GM11168 (cell line): ENCODE measurements at regions not wholly inside any gene's neighbourhood (a gene's known extent, or its start where the extent isn't known, plus 50 kb on each side); places are given as distances from the start of the nearest gene placed in this dataset.
"Not testable (repeated sequence)": the region's sequence is repeated elsewhere in the genome, so short reads cannot be mapped to it uniquely, and the experiment has no call there.

Experiments
- in situ Hi-C: fragments of 300-500 bp; cut with MboI; formaldehyde crosslinking; loops from one replicate; pipeline ENCODE4 v1.12.0; 2022; ENCODE audit warnings: low sequenced_read_pairs; ENCODE audit not compliant: unreplicated experiment

- in situ Hi-C loops, result loop anchor here (5.0 kb wide), 1 partner anchor 135 kb away; no protein-coding TSS in a partner anchor
Observed at GRCh38 chr4:112767386-112767785, 130.4 kb downstream of the LARP7 start.

- in situ Hi-C loops, result no loop called here
Observed at GRCh38 chr4:112770114-112770513, 133.2 kb downstream of the LARP7 start.

- in situ Hi-C loops, result no loop called here
Observed at GRCh38 chr4:112775801-112776200, 138.9 kb downstream of the LARP7 start.

- in situ Hi-C loops, result no loop called here
Observed at GRCh38 chr4:112776535-112776934, 139.6 kb downstream of the LARP7 start.

- in situ Hi-C loops, result no loop called here
Observed at GRCh38 chr4:112778520-112778919, 141.6 kb downstream of the LARP7 start.

- in situ Hi-C loops, result no loop called here
Observed at GRCh38 chr4:112793033-112793432, 156.1 kb downstream of the LARP7 start.

GRCh38 chr4:112800001-112800400, 163.1 kb downstream of the LARP7 start:
- in situ Hi-C loops, result no loop called here

- in situ Hi-C loops, result no loop called here
Observed at GRCh38 chr4:112801341-112801740, 164.4 kb downstream of the LARP7 start.

- in situ Hi-C loops, result no loop called here
Observed at GRCh38 chr4:112802780-112803179, 165.8 kb downstream of the LARP7 start.

GRCh38 chr4:112807083-112807482, 170.1 kb downstream of the LARP7 start:
- in situ Hi-C loops, result no loop called here

- in situ Hi-C loops, result no loop called here
Observed at GRCh38 chr4:112808001-112808400, 171.1 kb downstream of the LARP7 start.

GRCh38 chr4:112813790-112814189, 176.8 kb downstream of the LARP7 start:
- in situ Hi-C loops, result no loop called here

GRCh38 chr4:112817933-112818593, 181.1 kb downstream of the LARP7 start:
- in situ Hi-C loops, result no loop called here

- in situ Hi-C loops, result no loop called here
Observed at GRCh38 chr4:112818594-112818965, 181.6 kb downstream of the LARP7 start.

- in situ Hi-C loops, result no loop called here
Observed at GRCh38 chr4:112819729-112820128, 182.8 kb downstream of the LARP7 start.

- in situ Hi-C loops, result no loop called here
Observed at GRCh38 chr4:112823156-112823555, 186.2 kb downstream of the LARP7 start.

- in situ Hi-C loops, result no loop called here
Observed at GRCh38 chr4:112823606-112824005, 186.7 kb downstream of the LARP7 start.

GRCh38 chr4:112830753-112831386, 193.9 kb downstream of the LARP7 start:
- in situ Hi-C loops, result no loop called here

GRCh38 chr4:112832493-112832892, 195.6 kb downstream of the LARP7 start:
- in situ Hi-C loops, result no loop called here

- in situ Hi-C loops, result no loop called here
Observed at GRCh38 chr4:112836895-112837294, 200.0 kb downstream of the LARP7 start.

GRCh38 chr4:112838015-112838414, 201.1 kb downstream of the LARP7 start:
- in situ Hi-C loops, result not testable (repeated sequence)

- in situ Hi-C loops, result no loop called here
Observed at GRCh38 chr4:112840061-112840460, 203.1 kb downstream of the LARP7 start.
